GM21423 (cell line): ENCODE measurements at regions not wholly inside any gene's neighbourhood (a gene's known extent, or its start where the extent isn't known, plus 50 kb on each side); places are given as distances from the start of the nearest gene placed in this dataset.

ENCODE experiments used
- ATAC-seq: cut with Tn5 transposase; IDR thresholded peaks from one replicate; pipeline ENCODE4 v1.9.1; 2021; ENCODE audit warnings: mild to moderate bottlenecking, moderate library complexity; ENCODE audit not compliant: unreplicated experiment

GRCh38 chr10:62545160-62546066 lies 171.2 kb downstream of the ZNF365 start:
- no peak for ATAC-seq

GRCh38 chr10:62548686-62549085 lies 174.5 kb downstream of the ZNF365 start:
- no peak for ATAC-seq

DNA sequence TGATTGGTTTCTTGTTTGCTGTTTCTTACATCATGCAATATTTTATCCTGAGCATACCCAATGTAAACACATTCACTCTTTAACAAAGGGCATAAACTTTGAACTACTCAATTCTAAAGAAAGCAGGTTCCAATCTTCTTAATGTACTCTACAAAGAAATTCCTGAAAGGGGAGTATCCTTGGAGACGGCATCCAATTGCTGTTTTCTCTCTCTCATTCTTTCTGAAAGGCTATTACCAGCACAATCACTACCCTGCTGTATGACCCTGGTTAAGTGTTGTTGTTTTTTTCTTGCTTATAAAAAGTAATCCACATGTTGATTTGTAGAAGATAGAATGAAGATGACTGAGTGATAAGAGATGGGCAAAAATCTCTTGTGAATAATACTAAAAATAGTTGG lies 176.0 kb downstream of the ZNF365 start:
- no peak for ATAC-seq

DNA sequence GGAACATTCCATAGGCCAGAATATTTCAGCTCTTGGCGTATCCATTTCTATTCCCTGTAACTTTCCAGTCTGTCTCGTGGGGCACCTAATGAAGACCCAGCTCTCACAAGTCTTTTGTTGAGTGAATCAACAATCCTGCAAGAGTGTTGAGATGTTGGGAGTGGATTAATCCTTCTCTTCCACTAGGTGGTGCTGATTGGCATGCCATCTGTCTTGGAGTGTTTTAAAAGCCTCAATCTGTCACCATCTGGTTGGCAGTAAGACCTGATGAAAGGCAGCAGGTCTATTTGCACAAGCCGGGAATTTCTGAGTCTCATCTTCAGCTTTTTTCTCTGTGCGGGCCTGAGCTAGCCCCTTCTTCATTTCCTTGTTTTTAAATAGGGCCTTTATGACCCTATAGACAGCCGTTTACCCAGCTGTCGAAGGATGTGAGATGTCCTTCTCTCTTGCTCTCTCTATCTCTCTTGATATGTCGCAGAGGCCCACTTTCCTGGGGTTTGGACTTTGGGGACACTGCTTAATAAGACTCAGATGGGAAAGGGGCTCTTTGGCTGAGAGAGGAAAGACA lies 180.5 kb downstream of the ZNF365 start:
- ATAC-seq, result no peak

DNA sequence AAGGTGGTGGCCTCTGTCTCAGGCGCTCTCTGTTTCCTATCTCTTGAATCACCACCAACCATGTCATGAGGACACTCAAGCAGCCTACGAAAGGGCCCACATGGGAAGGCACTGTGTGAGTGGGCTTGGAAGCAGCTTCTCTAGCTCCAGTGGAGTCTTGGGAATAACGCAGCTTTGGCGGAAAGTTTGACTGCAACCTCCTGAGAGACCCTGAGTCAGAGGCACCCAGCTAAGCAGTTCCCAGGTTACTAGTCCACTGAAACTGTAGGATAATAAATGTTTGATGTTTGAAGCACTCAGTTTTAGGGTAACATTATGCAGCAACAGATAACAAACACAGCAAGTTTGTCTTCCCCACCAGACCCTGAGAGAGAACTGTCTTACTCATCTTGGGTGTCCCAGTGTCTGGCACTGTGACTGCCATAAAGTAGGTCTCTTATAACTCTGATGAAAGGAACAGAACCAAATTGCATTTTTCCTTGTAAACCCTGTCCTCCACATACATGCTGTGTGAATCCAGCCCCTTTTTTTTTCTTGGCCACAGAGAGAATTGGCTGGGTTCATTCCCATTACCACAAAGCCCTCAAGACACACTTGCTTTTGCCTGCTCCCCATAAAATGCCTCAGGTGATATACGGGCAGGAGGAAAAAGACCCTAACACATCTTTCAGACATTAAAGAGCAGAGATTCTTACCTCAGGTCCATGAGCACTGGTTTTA lies 185.5 kb downstream of the ZNF365 start:
- ATAC-seq, result no peak

DNA sequence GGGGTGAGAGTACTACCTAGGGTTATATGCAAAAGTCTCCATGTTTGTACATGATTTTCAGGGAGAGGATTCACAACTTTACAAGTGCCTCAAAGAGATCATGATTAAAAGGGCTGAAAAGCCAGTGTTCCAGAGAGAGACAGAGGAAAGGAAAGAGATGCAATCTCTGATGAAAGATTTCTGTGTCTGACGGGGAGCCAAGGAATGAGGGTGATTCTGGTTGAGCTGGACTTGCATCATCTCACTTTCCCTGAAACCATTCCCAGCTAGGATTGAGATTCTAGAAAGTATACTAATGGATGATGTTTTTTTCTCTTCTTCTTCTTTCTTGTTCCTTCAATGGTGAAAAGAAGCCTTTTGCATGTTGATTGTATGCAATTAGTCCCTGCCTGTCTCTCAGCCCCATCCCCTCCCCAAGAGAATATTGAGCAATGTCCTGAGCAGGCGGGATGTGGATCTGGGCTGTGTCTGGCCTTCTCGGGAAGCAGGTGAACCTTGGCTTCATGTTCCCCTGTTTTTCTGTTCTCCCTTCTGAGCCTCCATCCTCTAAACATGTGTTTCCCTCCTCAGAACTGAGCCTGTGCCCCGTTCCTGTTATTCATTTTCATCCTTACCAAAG lies 186.1 kb downstream of the ZNF365 start:
- no peak for ATAC-seq

GRCh38 chr10:62561151-62561550 lies 187.0 kb downstream of the ZNF365 start:
- ATAC-seq, result no peak

- no peak for ATAC-seq
Measured at GRCh38 chr10:62562101-62562500, 187.9 kb downstream of the ZNF365 start.

- ATAC-seq, result no peak
Measured at GRCh38 chr10:62562795-62563194, 188.6 kb downstream of the ZNF365 start.

DNA sequence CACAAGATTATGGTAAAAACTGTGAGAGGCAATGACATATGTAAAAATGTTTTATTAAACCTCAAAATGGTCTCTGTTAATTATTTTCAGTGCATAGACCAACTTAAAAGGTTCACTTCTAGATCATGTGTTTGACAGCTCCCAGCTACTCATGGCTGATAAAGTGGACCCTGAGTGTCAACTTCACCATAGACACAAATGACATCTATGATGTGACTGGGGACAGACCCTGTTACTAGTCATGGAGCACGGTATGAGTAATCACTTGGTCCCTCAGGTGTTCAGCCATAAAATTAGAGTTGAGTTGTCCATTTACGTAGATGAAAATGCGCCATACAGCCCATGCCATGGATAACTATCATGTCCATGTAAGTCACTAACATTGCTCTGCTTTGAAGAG lies 199.8 kb downstream of the ZNF365 start:
- ATAC-seq, result no peak

DNA sequence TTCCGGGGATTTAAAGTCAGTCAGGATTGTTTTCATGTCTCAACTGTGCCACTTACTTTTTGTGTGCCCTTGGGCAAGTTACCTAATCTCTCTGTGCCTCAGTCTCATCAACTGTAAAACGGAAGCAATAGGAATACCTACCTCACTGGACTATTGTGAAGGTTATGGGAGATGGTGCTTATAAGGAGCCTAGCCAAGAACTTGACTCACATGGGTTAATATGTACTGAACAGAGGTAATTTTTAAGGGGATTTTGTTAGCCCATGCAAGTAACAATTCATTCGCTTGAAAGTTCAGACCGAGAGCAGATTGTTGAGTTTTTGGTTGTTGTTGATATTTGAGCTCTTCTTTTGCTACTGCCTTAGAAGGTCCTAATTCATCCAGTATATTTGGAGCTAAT lies 202.9 kb downstream of the ZNF365 start:
- ATAC-seq, result no peak

DNA sequence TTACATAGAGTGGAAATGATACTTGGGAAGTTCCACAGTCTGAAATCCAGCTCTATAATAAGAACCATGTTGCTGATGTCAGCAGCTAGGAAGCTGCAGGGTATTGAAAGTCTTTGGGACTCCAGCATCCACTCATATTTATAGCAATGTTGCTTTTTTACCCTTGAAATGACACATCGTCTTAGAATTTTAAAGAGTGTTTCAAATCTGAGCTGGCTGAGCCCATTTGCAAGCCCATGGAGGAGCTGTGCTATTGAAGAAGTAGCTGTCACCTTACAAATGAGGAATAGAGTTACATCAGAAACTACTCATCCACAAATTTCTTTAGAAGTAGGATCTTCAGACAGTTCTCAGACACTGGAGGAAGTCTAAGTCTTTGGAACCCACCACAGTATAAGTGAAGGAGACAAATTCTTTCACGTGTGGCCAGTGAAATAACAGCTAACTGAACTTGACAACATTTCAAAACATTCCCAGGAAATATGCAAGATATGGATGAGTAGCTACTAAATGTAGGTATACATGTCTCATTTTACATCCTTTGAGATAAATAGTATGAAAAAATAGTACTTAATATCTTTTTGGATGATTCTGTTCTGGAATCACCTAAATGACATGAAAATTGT lies 203.6 kb downstream of the ZNF365 start:
- ATAC-seq, result no peak

- no peak for ATAC-seq
Measured at GRCh38 chr10:62578301-62578700, 204.1 kb downstream of the ZNF365 start.

GRCh38 chr10:62578916-62579315 lies 204.7 kb downstream of the ZNF365 start:
- ATAC-seq, result no peak

DNA sequence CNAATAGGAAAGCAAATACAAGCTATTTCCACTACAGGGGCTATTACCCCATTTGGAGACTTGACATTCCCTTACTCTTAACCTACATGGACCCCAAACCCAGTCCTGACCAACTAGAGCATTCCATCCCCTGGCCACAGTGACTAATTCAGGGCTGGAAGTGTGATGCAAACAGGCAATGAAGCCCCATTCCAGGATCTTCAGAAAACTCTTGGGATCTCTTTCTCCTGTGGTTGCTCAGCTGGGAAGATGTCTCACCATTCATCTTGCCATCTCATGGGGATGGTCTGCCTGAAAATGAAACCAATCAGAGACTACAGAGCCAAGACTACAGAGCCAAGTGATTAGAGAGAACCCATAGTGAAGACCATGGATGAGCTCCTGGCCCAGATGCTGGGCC lies 206.2 kb downstream of the ZNF365 start:
- ATAC-seq, result no peak

DNA sequence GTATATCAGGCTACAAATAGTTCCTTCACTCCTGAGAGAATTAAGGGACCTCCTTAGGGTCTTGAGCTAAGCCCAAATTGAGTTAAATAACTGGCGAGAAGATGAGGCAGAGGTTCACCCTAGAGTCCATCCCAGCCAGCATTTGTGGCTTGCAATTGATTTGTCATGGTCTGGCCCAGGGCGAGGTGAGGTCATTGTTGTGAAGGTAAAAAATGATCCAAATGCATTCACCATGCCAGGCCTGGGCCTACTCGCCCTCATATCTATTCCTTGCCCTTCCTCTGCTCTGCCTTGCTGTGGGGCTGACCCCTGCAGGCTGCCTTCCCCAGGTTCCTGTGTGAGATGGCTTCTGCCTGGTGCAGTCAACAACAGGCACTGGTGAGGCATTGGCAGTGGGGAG lies 207.2 kb downstream of the ZNF365 start:
- no peak for ATAC-seq

DNA sequence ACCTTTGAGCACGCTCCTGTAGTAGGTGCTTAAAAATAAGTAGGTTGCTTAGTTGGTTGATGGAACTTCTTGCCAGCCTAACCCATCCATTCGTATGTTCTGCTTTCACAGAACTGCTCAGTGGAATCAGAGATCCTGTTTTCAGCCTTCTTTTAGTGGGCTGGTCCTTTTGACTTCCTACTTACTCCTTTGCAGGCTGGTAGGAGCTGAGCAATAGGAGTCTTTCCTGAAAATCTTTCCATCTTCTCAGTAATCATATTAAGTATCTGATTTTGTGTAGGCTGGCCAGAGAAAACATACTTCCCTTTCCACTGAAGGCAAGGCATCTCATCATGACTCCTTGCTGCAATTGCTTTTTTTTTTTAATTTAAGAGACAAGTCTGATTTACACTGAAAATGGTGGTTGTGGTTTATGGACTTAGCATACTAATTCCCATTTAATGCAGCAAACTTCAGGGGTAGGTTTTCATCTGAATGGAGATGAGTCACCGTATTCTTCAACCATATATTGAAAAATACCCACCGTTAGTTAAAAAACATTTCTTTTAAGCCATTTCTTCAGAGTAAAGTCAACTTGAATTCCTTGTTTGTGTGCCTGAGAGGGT lies 208.0 kb downstream of the ZNF365 start:
- no peak for ATAC-seq

GRCh38 chr10:62582804-62583208 lies 208.6 kb downstream of the ZNF365 start:
- no peak for ATAC-seq

DNA sequence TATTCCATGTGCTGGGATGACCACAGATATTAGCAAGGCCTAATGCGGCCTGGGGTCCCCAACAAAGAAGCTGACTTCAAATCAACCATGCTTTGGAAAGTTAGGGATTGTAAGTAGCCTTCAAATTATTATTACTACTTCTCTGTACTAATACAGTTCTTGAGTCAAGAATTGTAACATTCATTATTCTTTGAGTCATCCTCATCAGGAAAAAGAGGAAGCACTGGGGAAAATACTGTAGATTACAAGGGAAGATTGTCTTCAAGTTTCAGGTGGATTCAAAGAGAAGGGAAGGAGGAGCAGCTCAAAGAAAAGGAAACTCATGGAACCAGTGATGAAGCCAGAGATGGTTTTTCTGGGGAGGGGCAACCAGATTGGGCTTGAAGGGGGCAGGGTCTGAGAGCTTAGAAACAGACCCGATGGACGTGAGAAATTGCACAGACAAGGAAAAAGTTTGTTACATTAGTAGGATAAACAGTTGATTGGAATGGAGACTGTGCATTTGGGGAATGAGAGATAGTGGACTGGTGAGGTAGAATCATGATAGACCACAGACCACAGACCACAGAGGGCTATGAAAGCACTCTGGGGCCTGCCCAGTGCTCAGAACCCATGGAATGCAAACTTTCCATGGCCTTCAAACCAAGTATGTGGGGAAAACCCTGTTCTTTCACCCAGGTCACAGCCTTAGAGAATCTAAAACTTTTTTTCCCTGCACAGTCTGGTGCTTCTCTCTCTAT lies 209.9 kb downstream of the ZNF365 start:
- peak; percentile 56 for ATAC-seq

- no peak for ATAC-seq
Measured at GRCh38 chr10:62584731-62585130, 210.6 kb downstream of the ZNF365 start.
